HepG2 (cell line): ENCODE measurements at regions not wholly inside any gene's neighbourhood (a gene's known extent, or its start where the extent isn't known, plus 50 kb on each side); places are given as distances from the start of the nearest gene placed in this dataset.

Source experiments
- ATAC-seq: fragments of 200-7000 bp; cut with Tn5 transposase; 3 replicates; pipeline ENCODE4 v1.9.1; 2020; ENCODE audit warnings: mild to moderate bottlenecking, moderate library complexity
- BruUV-seq: library from RNA; stranded (reverse); fragments of 400-500 nt; replicated peaks from 2 replicates; lab custom pipeline; 2021; lab: Mats Ljungman, UMichigan
- CTCF ChIA-PET: fragments of 300-600 bp; formaldehyde crosslinking; extraction: SDS; loops from one replicate; lab custom pipeline; 2021; ENCODE audit warnings: low total read pairs, inconsistent platforms, low intra/inter-chr PET ratio; lab: Yijun Ruan, JAX
- POLR2A ChIA-PET: fragments of 350-600 bp; sonication (Branson Sonifier 250); formaldehyde crosslinking; loops from one replicate; lab custom pipeline; 2020; ENCODE audit warnings: antibody characterized with exemption, inconsistent platforms; lab: Yijun Ruan, JAX
- DNase-seq: peaks from one replicate; pipeline ENCODE4 v3.0.0-alpha.2; 2015; ENCODE audit warnings: low spot score
- FAIRE-seq: peaks from 3 replicates; lab custom pipeline; 2011; peaks lifted over from hg19 to GRCh38; lab: Jason Lieb, UNC
- H2AFZ ChIP-seq: one replicate; pipeline ENCODE4 v1.6.1; 2011; ENCODE audit warnings: low read length, inconsistent platforms
- H3K27ac ChIP-seq: fragments of 300-600 bp; 3 replicates; pipeline ENCODE4 v1.8.0; 2011; ENCODE audit warnings: mixed run types, mild to moderate bottlenecking, mixed read lengths, low read length, inconsistent platforms; ENCODE audit not compliant: insufficient read depth; ENCODE audit errors: extremely low read length
- H3K27me3 ChIP-seq, 2 experiments: fragments of 200-600 bp in 1 of 2; 2 replicates in 1 of 2; 3 replicates in 1 of 2; pipeline versions ENCODE4 v1.6.0 to v1.8.0; 2011; ENCODE audit warnings: low read length in 2 of 2, mild to moderate bottlenecking in 2 of 2, moderate library complexity in 2 of 2, inconsistent platforms in 1 of 2; ENCODE audit not compliant: insufficient read depth in 2 of 2, control insufficient read depth in 1 of 2
- H3K36me3 ChIP-seq, 2 experiments: fragments of 200-600 bp in 1 of 2; replicated peaks in 1 of 2; 2 replicates in 1 of 2; 3 replicates in 1 of 2; pipeline versions ENCODE4 v1.5.1 to v1.8.0; 2011; ENCODE audit warnings: low read length in 2 of 2, inconsistent platforms in 1 of 2; ENCODE audit not compliant: insufficient read depth in 2 of 2, control insufficient read depth in 1 of 2
- H3K4me1 ChIP-seq: 2 replicates; pipeline ENCODE4 v1.5.1; 2012; ENCODE audit warnings: low read length, inconsistent platforms; ENCODE audit not compliant: insufficient read depth
- H3K4me2 ChIP-seq: 2 replicates; pipeline ENCODE4 v1.6.0; 2011; ENCODE audit warnings: low read depth, low read length, inconsistent platforms
- H3K4me3 ChIP-seq, 3 experiments: fragments of 200-600 bp in 1 of 3; sonication (generic), shearing (Covaris generic) in 1 of 3; replicated peaks in 1 of 3; 2 replicates each; pipeline ENCODE4 v1.5.1; 2011 to 2016; ENCODE audit warnings: low read length in 3 of 3, inconsistent platforms in 2 of 3, low read depth in 2 of 3, mild to moderate bottlenecking in 2 of 3, control low read depth in 1 of 3, mixed read lengths in 1 of 3; ENCODE audit not compliant: insufficient read depth in 1 of 3
- H3K79me2 ChIP-seq: one replicate; pipeline ENCODE4 v1.6.1; 2011; ENCODE audit warnings: low read length, inconsistent platforms; ENCODE audit not compliant: insufficient read depth
- H3K9ac ChIP-seq: 2 replicates; pipeline ENCODE4 v1.6.0; 2011; ENCODE audit warnings: mild to moderate bottlenecking, low read depth, low read length, inconsistent platforms; ENCODE audit not compliant: insufficient read depth
- H3K9me3 ChIP-seq: 2 replicates; pipeline ENCODE4 v1.5.1; 2012; ENCODE audit warnings: mild to moderate bottlenecking, low read length
- H4K20me1 ChIP-seq: 2 replicates; pipeline ENCODE4 v1.6.0; 2011; ENCODE audit warnings: inconsistent platforms, mild to moderate bottlenecking, low read length, moderate library complexity; ENCODE audit not compliant: insufficient read depth
- CAMTA2 ChIP-seq: sonication (generic); formaldehyde crosslinking; IDR thresholded peaks from 2 replicates; pipeline ENCODE4 v1.4.0; 2020; ENCODE audit warnings: mild to moderate bottlenecking, missing genetic modification reagents, borderline replicate concordance
- HNF1A ChIP-seq, 2 experiments: sonication (generic) in 1 of 2; formaldehyde crosslinking in 1 of 2; IDR thresholded peaks; 2 replicates each; pipeline versions ENCODE4 v1.4.0 to v1.6.1; 2016 to 2020; ENCODE audit warnings: borderline replicate concordance in 1 of 2, low read depth in 1 of 2, mild to moderate bottlenecking in 1 of 2, missing genetic modification reagents in 1 of 2
- KDM1A ChIP-seq: IDR thresholded peaks from 2 replicates; pipeline ENCODE4 v1.6.1; 2016; ENCODE audit warnings: missing compliant biosample characterization
- MIXL1 ChIP-seq: IDR thresholded peaks from 2 replicates; pipeline ENCODE4 v1.6.1; 2016
- TBX3 ChIP-seq: fragments of 450-650 bp; IDR thresholded peaks from 2 replicates; pipeline ENCODE4 v1.6.1; 2017; ENCODE audit warnings: antibody characterized with exemption, mild to moderate bottlenecking, inconsistent platforms, borderline replicate concordance
- TGIF2 ChIP-seq: IDR thresholded peaks from 2 replicates; pipeline ENCODE4 v1.6.1; 2016; ENCODE audit warnings: control low read depth, missing compliant biosample characterization
- ZNF589 ChIP-seq: sonication (generic); formaldehyde crosslinking; conservative IDR thresholded peaks from 2 replicates; pipeline ENCODE4 v1.8.0; 2022; ENCODE audit warnings: mild to moderate bottlenecking, moderate library complexity, missing genetic modification reagents
- ZNF839 ChIP-seq: sonication (generic); formaldehyde crosslinking; IDR thresholded peaks from 2 replicates; pipeline ENCODE4 v1.4.0; 2020; ENCODE audit warnings: missing genetic modification reagents, mild to moderate bottlenecking, borderline replicate concordance
- WGBS: methylation state at CpG from one replicate; pipeline ENCODE4 v1.1.6; 2017; ENCODE audit warnings: low lambda C conversion rate; 5-methylcytosine and 5-hydroxymethylcytosine counted together
- in situ Hi-C: cut with HindIII; loops from 2 replicates; pipeline ENCODE4 v1.10.0; 2017; ENCODE audit warnings: low pct_unique_long_range_greater_than_20kb; ENCODE audit not compliant: extremely low pct_ligation_motif_present
- intact Hi-C: fragments of 100-400 bp; cut with micrococcal nuclease; formaldehyde crosslinking; loops from one replicate; pipeline ENCODE4 v1.10.0; 2022; ENCODE audit not compliant: unreplicated experiment
- TF ChIP-seq, protein P1 (sequence below): sonication (generic); formaldehyde crosslinking; conservative IDR thresholded peaks from 2 replicates; pipeline ENCODE4 v1.8.0; 2022; ENCODE audit warnings: mild to moderate bottlenecking, moderate library complexity, missing genetic modification reagents
- TF ChIP-seq, protein P2 (sequence below): IDR thresholded peaks from 2 replicates; pipeline ENCODE4 v1.6.1; 2016; ENCODE audit warnings: low read depth, control low read depth

DNA sequence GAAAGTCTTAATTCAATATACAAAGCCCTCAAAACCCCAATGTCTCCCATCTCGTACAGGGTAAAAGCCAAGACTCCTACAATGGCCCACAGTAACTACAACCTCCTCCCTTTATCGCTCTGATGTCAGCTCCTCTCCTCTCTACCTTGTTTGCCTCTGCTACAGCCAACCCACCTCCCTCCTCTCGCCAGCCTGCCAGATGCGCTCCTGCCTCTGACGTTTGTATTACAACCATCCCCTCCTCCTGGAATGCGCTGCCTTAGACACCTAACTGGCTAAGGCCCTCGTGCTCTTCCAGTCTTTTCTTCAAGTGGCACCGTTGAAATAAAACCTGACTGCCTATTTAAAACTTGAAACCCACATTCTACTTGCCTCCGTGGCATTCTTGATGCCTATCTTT, 115.3 kb upstream of the MYO3A start:
- no peak for TF ChIP-seq TGIF2
- TF ChIP-seq, protein P1, sequence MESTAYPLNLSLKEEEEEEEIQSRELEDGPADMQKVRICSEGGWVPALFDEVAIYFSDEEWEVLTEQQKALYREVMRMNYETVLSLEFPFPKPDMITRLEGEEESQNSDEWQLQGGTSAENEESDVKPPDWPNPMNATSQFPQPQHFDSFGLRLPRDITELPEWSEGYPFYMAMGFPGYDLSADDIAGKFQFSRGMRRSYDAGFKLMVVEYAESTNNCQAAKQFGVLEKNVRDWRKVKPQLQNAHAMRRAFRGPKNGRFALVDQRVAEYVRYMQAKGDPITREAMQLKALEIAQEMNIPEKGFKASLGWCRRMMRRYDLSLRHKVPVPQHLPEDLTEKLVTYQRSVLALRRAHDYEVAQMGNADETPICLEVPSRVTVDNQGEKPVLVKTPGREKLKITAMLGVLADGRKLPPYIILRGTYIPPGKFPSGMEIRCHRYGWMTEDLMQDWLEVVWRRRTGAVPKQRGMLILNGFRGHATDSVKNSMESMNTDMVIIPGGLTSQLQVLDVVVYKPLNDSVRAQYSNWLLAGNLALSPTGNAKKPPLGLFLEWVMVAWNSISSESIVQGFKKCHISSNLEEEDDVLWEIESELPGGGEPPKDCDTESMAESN, result no peak
- no peak for TF ChIP-seq ZNF589 (CRISPR knock-in tag)
- Histone ChIP-seq H3K4me3 (no peak overlapping the region), H3K9ac (no peak overlapping the region), H2AFZ (no peak overlapping the region), H3K4me2 (no peak overlapping the region), H3K27ac (no peak overlapping the region), H3K36me3 (no peaks in the 10 kb centered on the region), H3K9me3 (no peaks in the 10 kb centered on the region), H3K27me3 (peaks cover 0 to 4% of the 10 kb centered on the region in 2 experiments; a peak in 2 of 5 replicates), H4K20me1 (no peaks in the 10 kb centered on the region), H3K79me2 (no peaks in the 10 kb centered on the region), H3K4me1 (no peaks in the 10 kb centered on the region)
- intact Hi-C loops (no loop called here), in situ Hi-C loops (no loop called here)
- BruUV-seq, result no TSS peak
- 2% methylated on average over 9 of the region's 9 CpGs for WGBS
- FAIRE-seq (no peak), ATAC-seq (no peak), DNase-seq (no peak)
- POLR2A ChIA-PET, result no interaction called here
- CTCF ChIA-PET, result no interaction called here

DNA sequence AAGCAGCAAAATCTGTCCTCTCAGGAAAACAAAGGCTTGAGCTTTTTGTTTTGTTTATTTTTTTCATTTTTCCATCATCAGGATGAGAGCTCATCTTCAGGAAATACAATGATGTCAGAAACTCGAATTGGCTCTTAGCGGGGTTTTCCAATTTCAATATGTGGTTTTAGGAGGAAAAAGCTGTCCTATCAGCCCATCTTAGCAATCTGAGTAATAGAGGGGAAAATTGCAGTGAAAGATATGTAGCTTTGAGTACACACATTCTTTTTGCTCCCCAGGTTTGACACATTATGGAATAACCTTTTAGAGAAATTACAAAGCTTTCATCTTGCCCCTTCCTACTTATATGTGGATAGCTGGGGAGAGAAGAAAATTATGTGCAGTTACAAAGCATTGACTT, 113.6 kb upstream of the MYO3A start:
- no peaks in the 10 kb centered on the region for H3K9me3 ChIP-seq
- H3K27me3 ChIP-seq, result peaks cover 0 to 4% of the 10 kb centered on the region in 2 experiments; a peak in 1 of 5 replicates
- H4K20me1 ChIP-seq, result no peaks in the 10 kb centered on the region
- no TSS peak for BruUV-seq
- ChIA-PET POLR2A (no interaction called here), CTCF (no interaction called here)
- 2% methylated on average over 2 of the region's 2 CpGs for WGBS
- H3K27ac ChIP-seq, result no peak overlapping the region
- H3K4me3 ChIP-seq, result no peak overlapping the region
- no peak overlapping the region for H3K4me2 ChIP-seq
- H2AFZ ChIP-seq, result no peak overlapping the region
- in situ Hi-C loops (no loop called here), intact Hi-C loops (no loop called here)
- no peak overlapping the region for H3K9ac ChIP-seq
- no peaks in the 10 kb centered on the region for H3K4me1 ChIP-seq
- H3K36me3 ChIP-seq, result no peaks in the 10 kb centered on the region
- no peak for ATAC-seq
- no peak for DNase-seq
- no peaks in the 10 kb centered on the region for H3K79me2 ChIP-seq
- no peak for FAIRE-seq
- TF ChIP-seq MIXL1 (no peak), ZNF839 (CRISPR knock-in tag) (no peak), TBX3 (no peak), KDM1A (CRISPR knock-in tag) (no peak), HNF1A (IDR thresholded peaks at IDR 0.05; ENCODE audit: low read depth) (no peak), HNF1A (CRISPR knock-in tag; IDR thresholded peaks at IDR 0.05; ENCODE audit: borderline replicate concordance) (no peak), CAMTA2 (CRISPR knock-in tag) (no peak)
- TF ChIP-seq, protein P2, sequence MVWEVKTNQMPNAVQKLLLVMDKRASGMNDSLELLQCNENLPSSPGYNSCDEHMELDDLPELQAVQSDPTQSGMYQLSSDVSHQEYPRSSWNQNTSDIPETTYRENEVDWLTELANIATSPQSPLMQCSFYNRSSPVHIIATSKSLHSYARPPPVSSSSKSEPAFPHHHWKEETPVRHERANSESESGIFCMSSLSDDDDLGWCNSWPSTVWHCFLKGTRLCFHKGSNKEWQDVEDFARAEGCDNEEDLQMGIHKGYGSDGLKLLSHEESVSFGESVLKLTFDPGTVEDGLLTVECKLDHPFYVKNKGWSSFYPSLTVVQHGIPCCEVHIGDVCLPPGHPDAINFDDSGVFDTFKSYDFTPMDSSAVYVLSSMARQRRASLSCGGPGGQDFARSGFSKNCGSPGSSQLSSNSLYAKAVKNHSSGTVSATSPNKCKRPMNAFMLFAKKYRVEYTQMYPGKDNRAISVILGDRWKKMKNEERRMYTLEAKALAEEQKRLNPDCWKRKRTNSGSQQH, result no peak
